Astrocyte (in vitro differentiated cells and primary cell): ENCODE measurements at regions not wholly inside any gene's neighbourhood (a gene's known extent, or its start where the extent isn't known, plus 50 kb on each side); places are given as distances from the start of the nearest gene placed in this dataset.

Experiments
- EZH2 ChIP-seq: IDR thresholded peaks from 2 replicates; pipeline ENCODE4 v1.6.1; 2012; ENCODE audit warnings: mild to moderate bottlenecking, low read length, inconsistent platforms; ENCODE audit not compliant: insufficient read depth
- TF ChIP-seq, protein P1 (sequence below): IDR thresholded peaks from 2 replicates; pipeline ENCODE4 v1.5.1; 2011; ENCODE audit warnings: low read depth, mild to moderate bottlenecking, inconsistent platforms, low read length, moderate library complexity; ENCODE audit not compliant: insufficient read depth

DNA sequence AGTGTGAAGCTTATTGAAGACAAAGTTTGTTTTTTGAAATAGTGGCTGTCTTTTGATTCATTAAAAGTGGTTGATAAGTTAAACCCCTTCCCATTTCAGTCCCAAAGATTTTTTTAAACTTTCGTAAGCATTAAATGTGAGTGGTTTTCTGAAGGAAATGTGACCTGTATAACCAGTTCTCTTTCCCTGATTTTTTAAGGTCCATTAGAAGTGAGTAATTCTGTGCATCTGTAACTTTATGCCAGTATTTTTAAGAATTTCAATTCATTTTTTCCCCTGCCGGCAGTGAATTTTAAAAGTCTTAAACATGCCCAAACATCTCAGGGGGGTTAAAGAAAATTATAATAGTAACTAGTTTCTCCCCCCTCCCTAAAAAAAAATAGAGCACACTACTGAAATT, 254.6 kb upstream of the SP8 start:
- TF ChIP-seq, protein P1, sequence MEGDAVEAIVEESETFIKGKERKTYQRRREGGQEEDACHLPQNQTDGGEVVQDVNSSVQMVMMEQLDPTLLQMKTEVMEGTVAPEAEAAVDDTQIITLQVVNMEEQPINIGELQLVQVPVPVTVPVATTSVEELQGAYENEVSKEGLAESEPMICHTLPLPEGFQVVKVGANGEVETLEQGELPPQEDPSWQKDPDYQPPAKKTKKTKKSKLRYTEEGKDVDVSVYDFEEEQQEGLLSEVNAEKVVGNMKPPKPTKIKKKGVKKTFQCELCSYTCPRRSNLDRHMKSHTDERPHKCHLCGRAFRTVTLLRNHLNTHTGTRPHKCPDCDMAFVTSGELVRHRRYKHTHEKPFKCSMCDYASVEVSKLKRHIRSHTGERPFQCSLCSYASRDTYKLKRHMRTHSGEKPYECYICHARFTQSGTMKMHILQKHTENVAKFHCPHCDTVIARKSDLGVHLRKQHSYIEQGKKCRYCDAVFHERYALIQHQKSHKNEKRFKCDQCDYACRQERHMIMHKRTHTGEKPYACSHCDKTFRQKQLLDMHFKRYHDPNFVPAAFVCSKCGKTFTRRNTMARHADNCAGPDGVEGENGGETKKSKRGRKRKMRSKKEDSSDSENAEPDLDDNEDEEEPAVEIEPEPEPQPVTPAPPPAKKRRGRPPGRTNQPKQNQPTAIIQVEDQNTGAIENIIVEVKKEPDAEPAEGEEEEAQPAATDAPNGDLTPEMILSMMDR: no peak
- no peak for TF ChIP-seq EZH2
